Gastroesophageal sphincter (tissue), 4 donors: ENCODE measurements at regions not wholly inside any gene's neighbourhood (a gene's known extent, or its start where the extent isn't known, plus 50 kb on each side); places are given as distances from the start of the nearest gene placed in this dataset.

ENCODE experiments used
- ATAC-seq: fragments of 150-250 bp; one replicate; pipeline ENCODE4 v1.9.1; 2016; ENCODE audit warnings: mild to moderate bottlenecking, moderate library complexity
- H3K27ac ChIP-seq, 4 donors: fragments of 200-600 bp; sonication (generic) in 3 of 4; 1 replicate in 3 of 4; 2 replicates in 1 of 4; pipeline ENCODE4 v1.5.1; 2016 to 2019
- H3K27me3 ChIP-seq: fragments of 200-600 bp; sonication (generic); one replicate; pipeline ENCODE4 v1.5.1; 2019
- H3K36me3 ChIP-seq, 2 donors: fragments of 200-600 bp; sonication (generic); one replicate each; pipeline ENCODE4 v1.5.1; 2019; ENCODE audit warnings: control low read depth in 1 of 2
- H3K4me1 ChIP-seq, 3 donors: fragments of 200-600 bp; sonication (generic); 1 replicate in 2 of 3; 2 replicates in 1 of 3; pipeline ENCODE4 v1.5.1; 2016 to 2019; ENCODE audit warnings: control low read depth in 2 of 3
- H3K4me3 ChIP-seq, 2 donors: fragments of 200-600 bp; sonication (generic); one replicate each; pipeline ENCODE4 v1.5.1; 2019; ENCODE audit warnings: mild to moderate bottlenecking in 1 of 2, moderate library complexity in 1 of 2
- H3K9me3 ChIP-seq, 3 donors: fragments of 200-600 bp; sonication (generic); one replicate each; pipeline ENCODE4 v1.5.1; 2017 to 2019; ENCODE audit warnings: control low read depth in 2 of 3
- CTCF ChIP-seq, 4 experiments: fragments of 200-600 bp in 2 of 4; fragments of 450-650 bp in 2 of 4; sonication (generic) in 1 of 4; IDR thresholded peaks; one replicate each; pipeline ENCODE4 v1.5.1; 2017 to 2019; ENCODE audit warnings: antibody characterized with exemption in 4 of 4, mild to moderate bottlenecking in 2 of 4, moderate library complexity in 2 of 4
- EP300 ChIP-seq: sonication (generic); formaldehyde crosslinking; IDR thresholded peaks from one replicate; pipeline ENCODE4 v1.6.1; 2017; ENCODE audit warnings: antibody characterized with exemption, mild to moderate bottlenecking
- POLR2A ChIP-seq, 2 donors: fragments of 450-650 bp; IDR thresholded peaks; one replicate each; pipeline ENCODE4 v1.6.1; 2017; ENCODE audit warnings: antibody characterized with exemption in 2 of 2, mild to moderate bottlenecking in 2 of 2, moderate library complexity in 1 of 2
- POLR2AphosphoS5 ChIP-seq: sonication (generic); formaldehyde crosslinking; IDR thresholded peaks from one replicate; pipeline ENCODE4 v1.6.1; 2017; ENCODE audit warnings: antibody characterized with exemption
- WGBS, 2 donors: methylation state at CpG; one replicate each; pipeline ENCODE4 v1.1.5; 2018; ENCODE audit warnings: low coverage in 1 of 2; 5-methylcytosine and 5-hydroxymethylcytosine counted together

GRCh38 chr22:42207918-42208317 is 62.5 kb downstream of the TCF20 start:
- ATAC-seq, result no peak
- Histone ChIP-seq H3K4me3 (no peak overlapping the region), H3K36me3 (peaks cover 0 to 46% of the 10 kb centered on the region in 2 donors), H3K9me3 (no peaks in the 10 kb centered on the region), H3K27me3 (no peaks in the 10 kb centered on the region), H3K27ac (no peak overlapping the region), H3K4me1 (peaks cover 0 to 9% (median 0%) of the 10 kb centered on the region in 3 donors)
- TF ChIP-seq POLR2A (IDR thresholded peaks at IDR 0.05) (no peak), EP300 (no peak), CTCF (IDR thresholded peaks at IDR 0.05) (no peak), POLR2AphosphoS5 (no peak)
- 68 to 85% methylated on average over 3 to 4 of the region's 4 CpGs for WGBS, 2 donors

- Histone ChIP-seq H3K27me3 (no peaks in the 10 kb centered on the region), H3K4me3 (no peak overlapping the region), H3K27ac (no peak overlapping the region), H3K4me1 (peaks cover 0 to 9% (median 0%) of the 10 kb centered on the region in 3 donors), H3K9me3 (no peaks in the 10 kb centered on the region), H3K36me3 (peaks cover 0 to 10% of the 10 kb centered on the region in 2 donors)
- 95 to 100% methylated on average over 2 of the region's 2 CpGs for WGBS, 2 donors
- TF ChIP-seq EP300, result no peak
- no peak for TF ChIP-seq POLR2AphosphoS5
- no peak for TF ChIP-seq POLR2A (IDR thresholded peaks at IDR 0.05)
- no peak for TF ChIP-seq CTCF (IDR thresholded peaks at IDR 0.05)
- ATAC-seq, result no peak
Observed at GRCh38 chr22:42203609-42204008, 66.8 kb downstream of the TCF20 start.

GRCh38 chr22:42202669-42203068 is 67.8 kb downstream of the TCF20 start:
- no peaks in the 10 kb centered on the region for H3K9me3 ChIP-seq
- WGBS, 2 donors, result 80 to 83% methylated on average over 2 to 6 of the region's 6 CpGs
- H3K36me3 ChIP-seq, result peaks cover 0 to 3% of the 10 kb centered on the region in 2 donors
- H3K4me3 ChIP-seq, result no peak overlapping the region
- H3K4me1 ChIP-seq, result peaks cover 0 to 5% (median 0%) of the 10 kb centered on the region in 3 donors
- H3K27ac ChIP-seq, result no peak overlapping the region
- ATAC-seq, result no peak
- TF ChIP-seq POLR2AphosphoS5, result no peak
- TF ChIP-seq CTCF (IDR thresholded peaks at IDR 0.05), result no peak
- no peak for TF ChIP-seq POLR2A (IDR thresholded peaks at IDR 0.05)
- no peak for TF ChIP-seq EP300
- H3K27me3 ChIP-seq, result no peaks in the 10 kb centered on the region

- Histone ChIP-seq H3K27ac (no peak overlapping the region), H3K4me1 (no peaks in the 10 kb centered on the region), H3K4me3 (no peak overlapping the region), H3K36me3 (no peaks in the 10 kb centered on the region), H3K27me3 (no peaks in the 10 kb centered on the region), H3K9me3 (no peaks in the 10 kb centered on the region)
- no peak for ATAC-seq
- 80% methylated on average over 1 of the region's 1 CpG; no CpG with 5 or more reads in 1 of the 2 donors for WGBS, 2 donors
- TF ChIP-seq POLR2A (IDR thresholded peaks at IDR 0.05) (no peak), CTCF (IDR thresholded peaks at IDR 0.05) (no peak), POLR2AphosphoS5 (no peak), EP300 (no peak)
Observed at GRCh38 chr22:42202048-42202447, 68.4 kb downstream of the TCF20 start.

GRCh38 chr22:42199025-42199424 is 68.4 kb upstream of the CYP2D6 start:
- no peak for TF ChIP-seq POLR2A (IDR thresholded peaks at IDR 0.05)
- TF ChIP-seq CTCF (IDR thresholded peaks at IDR 0.05), result no peak
- no peak for TF ChIP-seq EP300
- no peak for TF ChIP-seq POLR2AphosphoS5
- Histone ChIP-seq H3K27me3 (no peaks in the 10 kb centered on the region), H3K27ac (no peak overlapping the region), H3K4me1 (peaks cover 0 to 14% (median 0%) of the 10 kb centered on the region in 3 donors), H3K4me3 (no peak overlapping the region), H3K9me3 (no peaks in the 10 kb centered on the region), H3K36me3 (no peaks in the 10 kb centered on the region)
- no peak for ATAC-seq
- WGBS, 2 donors, result 91 to 100% methylated on average over 3 to 4 of the region's 5 CpGs
